ENCODE measurements at regions not wholly inside any gene's neighbourhood (a gene's known extent, or its start where the extent isn't known, plus 50 kb on each side); places are given as distances from the start of the nearest gene placed in this dataset.

- TF ChIP-seq CTCF (conservative IDR thresholded peaks at IDR 0.05) = no peak
- no peak for TF ChIP-seq ZFX (IDR thresholded peaks at IDR 0.05)
Measured at GRCh38 chr17:77435272-77436057, 294.7 kb downstream of the SEC14L1 start.

Data from C4-2B (cell line).